Stimulated activated CD4-positive, alpha-beta T cell treated with anti-CD3 and anti-CD28 coated beads, Interleukin-2, amount 100 ng/mL, for 48 hours (primary cell): ENCODE measurements at regions not wholly inside any gene's neighbourhood (a gene's known extent, or its start where the extent isn't known, plus 50 kb on each side); places are given as distances from the start of the nearest gene placed in this dataset.
A peak's percentile ranks its signal among the peaks of the same experiment; 100 is the strongest.
"Not testable (repeated sequence)": the region's sequence is repeated elsewhere in the genome, so short reads cannot be mapped to it uniquely, and the experiment has no call there.

Source experiments
- DNase-seq, 2 donors: peaks; one replicate each; pipeline ENCODE4 v3.0.0-alpha.2; 2020

GRCh38 chr1:241447031-241447644, 72.4 kb downstream of the FH start:
- DNase-seq = no peak

GRCh38 chr1:241444836-241445235, 74.7 kb downstream of the FH start:
- DNase-seq = no peak

GRCh38 chr1:241443561-241443960, 76.0 kb downstream of the FH start:
- no peak for DNase-seq

GRCh38 chr1:241442686-241443085, 76.9 kb downstream of the FH start:
- no peak for DNase-seq

- DNase-seq = no peak
These were observed 78.7 kb downstream of the FH start for GRCh38 chr1:241440904-241441303.

GRCh38 chr1:241438686-241439085, 80.9 kb downstream of the FH start:
- DNase-seq = not testable (repeated sequence)

GRCh38 chr1:241432241-241432640, 75.2 kb upstream of the RGS7 start:
- no peak for DNase-seq

GRCh38 chr1:241425091-241425490, 68.1 kb upstream of the RGS7 start:
- DNase-seq = not testable (repeated sequence)

- DNase-seq = no peak
These were observed 67.5 kb upstream of the RGS7 start for GRCh38 chr1:241424480-241424971.

- peak in 1 of 2 donors; percentile 4 for DNase-seq
These were observed 66.8 kb upstream of the RGS7 start for GRCh38 chr1:241423541-241424479.

GRCh38 chr1:241422470-241422869, 65.5 kb upstream of the RGS7 start:
- no peak for DNase-seq

- no peak for DNase-seq
These were observed 63.0 kb upstream of the RGS7 start for GRCh38 chr1:241419986-241420385.

GRCh38 chr1:241417258-241417657, 60.3 kb upstream of the RGS7 start:
- no peak for DNase-seq

- no peak for DNase-seq
These were observed 57.0 kb upstream of the RGS7 start for GRCh38 chr1:241413974-241414373.

- DNase-seq = no peak
These were observed 56.4 kb upstream of the RGS7 start for GRCh38 chr1:241413386-241413785.

- DNase-seq = no peak
These were observed 55.6 kb upstream of the RGS7 start for GRCh38 chr1:241412646-241413045.

GRCh38 chr1:241411776-241412338, 54.9 kb upstream of the RGS7 start:
- DNase-seq = no peak

- no peak for DNase-seq
These were observed 54.2 kb upstream of the RGS7 start for GRCh38 chr1:241411056-241411775.

GRCh38 chr1:241408170-241408569, 51.2 kb upstream of the RGS7 start:
- no peak for DNase-seq
